ENCODE measurements at regions not wholly inside any gene's neighbourhood (a gene's known extent, or its start where the extent isn't known, plus 50 kb on each side); places are given as distances from the start of the nearest gene placed in this dataset.

DNA sequence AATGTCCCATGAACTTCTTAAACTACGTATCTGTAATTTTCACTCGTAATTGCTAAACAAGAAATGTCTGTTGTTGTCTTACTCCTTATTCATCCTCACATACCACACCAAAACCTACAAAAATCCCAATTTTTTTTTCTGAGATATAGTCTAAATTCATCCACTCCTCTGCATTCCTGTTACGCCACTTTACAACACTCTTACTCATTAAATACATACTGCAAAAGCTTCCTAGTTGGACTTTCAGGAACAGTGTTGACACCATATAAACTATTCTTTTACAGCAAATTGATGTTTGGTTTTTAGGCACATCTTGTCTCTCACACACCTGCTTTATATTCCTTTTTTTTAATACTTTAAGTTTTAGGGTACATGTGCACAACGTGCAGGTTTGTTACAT lies 934.9 kb upstream of the CADM2 start:
- Histone ChIP-seq H3K4me3 (no peak overlapping the region), H3K27me3 (no peaks in the 10 kb centered on the region), H3K9ac (no peak overlapping the region), H4K20me1 (no peaks in the 10 kb centered on the region), H3K36me3 (no peaks in the 10 kb centered on the region), H3K4me2 (no peak overlapping the region), H3K4me1 (no peaks in the 10 kb centered on the region), H3K27ac (no peak overlapping the region), H3K9me3 (replicated peaks in 1 of 11) (no peaks in the 10 kb centered on the region)
- no peak for TF ChIP-seq Cebpa-rat (IDR thresholded peaks at IDR 0.05)

DNA sequence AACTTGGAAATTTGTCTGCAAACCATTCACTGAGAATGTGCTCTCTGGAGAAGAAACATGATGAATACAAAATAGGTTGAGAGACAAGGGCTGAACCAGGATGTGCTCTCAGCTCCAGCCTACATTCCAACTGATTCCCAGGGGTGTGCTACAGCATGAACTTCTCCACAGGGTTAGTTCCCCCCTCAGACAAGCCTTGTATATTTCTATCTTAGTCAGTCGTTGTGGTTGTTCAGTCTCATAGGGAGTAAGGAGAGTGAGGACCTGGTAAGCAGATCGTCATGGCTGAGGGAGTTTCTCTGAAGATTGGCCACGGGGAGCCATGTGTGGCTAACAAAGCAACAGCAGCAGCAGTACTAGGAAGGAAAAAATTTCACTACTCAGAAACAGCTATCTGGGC lies 919.7 kb upstream of the CADM2 start:
- peak overlapping the region in 7 of 11 experiments; percentile 2 to 57 (median 36); a peak in 12 of 22 replicates for H3K4me2 ChIP-seq
- H3K27me3 ChIP-seq = no peaks in the 10 kb centered on the region
- H3K4me3 ChIP-seq = no peak overlapping the region
- H4K20me1 ChIP-seq = no peaks in the 10 kb centered on the region
- no peaks in the 10 kb centered on the region for H3K36me3 ChIP-seq
- no peak overlapping the region for H3K27ac ChIP-seq
- H3K9ac ChIP-seq = no peak overlapping the region
- no peak for TF ChIP-seq Cebpa-rat (IDR thresholded peaks at IDR 0.05)
- H3K4me1 ChIP-seq = peaks cover 0 to 19% (median 10%) of the 10 kb centered on the region in 10 experiments; a peak in 13 of 20 replicates
- peaks cover 5 to 9% (median 6%) of the 10 kb centered on the region in 11 experiments for H3K9me3 ChIP-seq (replicated peaks in 1 of 11)

DNA sequence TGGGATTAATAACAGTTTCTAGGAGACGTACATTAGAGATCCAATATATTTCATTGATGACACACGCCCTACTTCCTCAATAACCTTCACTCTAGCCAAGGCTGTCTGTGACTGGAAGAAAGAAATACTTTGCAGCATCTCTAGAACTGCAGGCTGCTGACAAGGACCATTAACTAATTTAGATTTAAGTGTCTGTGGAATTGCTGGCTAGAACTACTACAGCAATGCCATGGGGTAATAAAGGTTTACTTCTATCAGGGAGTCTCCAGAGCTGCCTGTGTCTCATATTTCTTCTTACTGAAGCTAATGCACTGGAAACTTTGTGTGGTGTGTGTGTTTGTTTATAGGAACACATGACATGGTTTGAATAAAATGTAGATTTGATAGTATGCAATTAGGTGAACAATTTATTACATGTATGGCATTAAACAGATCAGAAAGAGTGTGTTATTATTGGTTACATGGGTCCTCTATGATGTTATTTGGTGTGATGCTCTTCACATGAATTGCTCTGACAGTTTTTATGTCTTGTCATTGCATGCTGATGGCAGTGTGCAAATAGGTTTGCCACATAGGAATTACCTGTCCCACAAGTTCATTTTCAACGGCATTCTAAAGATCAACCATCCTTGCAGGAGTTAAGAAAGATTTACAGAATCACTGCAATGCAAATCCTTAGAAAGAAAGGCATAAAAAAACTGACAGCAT lies 916.2 kb upstream of the CADM2 start:
- no peaks in the 10 kb centered on the region for H3K27me3 ChIP-seq
- TF ChIP-seq Cebpa-rat (IDR thresholded peaks at IDR 0.05) = no peak
- H3K9me3 ChIP-seq (replicated peaks in 1 of 11) = no peaks in the 10 kb centered on the region
- H3K4me1 ChIP-seq = peaks cover 0 to 12% (median 10%) of the 10 kb centered on the region in 10 experiments; a peak in 13 of 20 replicates
- no peak overlapping the region for H3K4me2 ChIP-seq
- H3K36me3 ChIP-seq = no peaks in the 10 kb centered on the region
- no peaks in the 10 kb centered on the region for H4K20me1 ChIP-seq
- no peak overlapping the region for H3K9ac ChIP-seq
- no peak overlapping the region for H3K27ac ChIP-seq
- H3K4me3 ChIP-seq = no peak overlapping the region

DNA sequence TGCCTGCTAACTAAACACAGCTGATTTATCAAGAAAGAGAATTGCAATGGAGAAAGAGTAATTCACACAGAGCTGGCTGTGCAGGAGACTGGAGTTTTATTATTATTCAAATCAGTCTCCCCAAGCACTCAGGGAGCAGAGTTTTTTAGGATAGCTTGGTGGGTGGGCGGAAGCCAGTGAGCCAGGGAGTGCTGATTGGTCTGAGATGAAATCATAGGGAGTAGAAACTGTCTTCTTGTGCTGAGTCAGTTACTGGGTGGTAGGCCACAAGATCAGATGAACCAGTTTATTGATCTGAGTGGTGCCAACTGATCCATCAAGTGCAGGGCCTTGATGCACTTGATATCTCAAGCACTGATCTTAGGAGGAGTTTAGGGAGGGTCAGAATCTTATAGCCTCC lies 891.9 kb upstream of the CADM2 start:
- Histone ChIP-seq H3K4me2 (no peak overlapping the region), H3K36me3 (no peaks in the 10 kb centered on the region), H3K27ac (no peak overlapping the region), H3K27me3 (no peaks in the 10 kb centered on the region), H3K9ac (no peak overlapping the region), H4K20me1 (no peaks in the 10 kb centered on the region), H3K4me3 (no peak overlapping the region), H3K9me3 (replicated peaks in 1 of 11) (no peaks in the 10 kb centered on the region), H3K4me1 (no peaks in the 10 kb centered on the region)
- no peak for TF ChIP-seq Cebpa-rat (IDR thresholded peaks at IDR 0.05)

DNA sequence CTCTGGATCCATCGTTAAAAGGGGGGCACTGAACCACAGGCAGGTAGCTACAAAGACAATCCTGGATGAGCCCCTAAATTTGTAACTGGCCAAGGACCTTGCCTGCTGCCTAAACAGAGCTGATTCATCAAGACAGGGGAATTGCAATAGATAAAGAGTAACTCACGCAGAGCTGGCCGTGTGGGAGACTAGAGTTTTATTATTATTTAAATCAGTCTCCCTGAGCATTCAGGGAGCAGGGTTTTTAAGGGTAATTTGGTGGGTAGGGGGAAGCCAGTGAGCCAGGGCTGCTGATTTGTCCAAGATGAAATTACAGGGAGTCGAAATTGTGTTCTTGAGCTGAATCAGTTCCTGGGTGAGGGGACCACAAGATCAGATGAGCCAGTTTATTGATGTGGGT lies 885.1 kb upstream of the CADM2 start:
- no peak for TF ChIP-seq Cebpa-rat (IDR thresholded peaks at IDR 0.05)
- Histone ChIP-seq H3K27me3 (no peaks in the 10 kb centered on the region), H4K20me1 (no peaks in the 10 kb centered on the region), H3K4me3 (no peak overlapping the region), H3K4me2 (no peak overlapping the region), H3K27ac (no peak overlapping the region), H3K9ac (no peak overlapping the region), H3K4me1 (no peaks in the 10 kb centered on the region), H3K9me3 (replicated peaks in 1 of 11) (no peaks in the 10 kb centered on the region), H3K36me3 (no peaks in the 10 kb centered on the region)

DNA sequence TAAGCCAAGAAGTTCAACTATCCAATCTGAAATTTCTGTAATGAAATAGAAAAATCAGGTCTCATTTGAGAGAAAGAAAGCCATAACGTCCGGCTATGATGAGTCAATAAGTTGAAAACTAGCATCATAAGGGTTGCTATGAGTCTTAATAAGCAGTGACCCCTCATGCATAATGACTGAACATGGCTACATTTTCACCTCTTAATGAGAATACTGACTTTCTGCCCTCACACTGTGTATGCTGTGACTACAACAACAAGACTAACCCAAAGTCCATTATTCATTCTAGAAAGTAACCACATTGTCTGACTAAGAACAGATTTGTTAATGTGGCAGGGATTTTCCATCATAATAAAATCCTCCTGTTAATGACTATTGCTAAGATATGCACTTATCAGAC lies 884.0 kb upstream of the CADM2 start:
- no peaks in the 10 kb centered on the region for H3K4me1 ChIP-seq
- H3K4me3 ChIP-seq = no peak overlapping the region
- no peaks in the 10 kb centered on the region for H4K20me1 ChIP-seq
- no peaks in the 10 kb centered on the region for H3K9me3 ChIP-seq (replicated peaks in 1 of 11)
- H3K36me3 ChIP-seq = no peaks in the 10 kb centered on the region
- no peak overlapping the region for H3K27ac ChIP-seq
- no peak overlapping the region for H3K9ac ChIP-seq
- no peak overlapping the region for H3K4me2 ChIP-seq
- no peak for TF ChIP-seq Cebpa-rat (IDR thresholded peaks at IDR 0.05)
- H3K27me3 ChIP-seq = no peaks in the 10 kb centered on the region

DNA sequence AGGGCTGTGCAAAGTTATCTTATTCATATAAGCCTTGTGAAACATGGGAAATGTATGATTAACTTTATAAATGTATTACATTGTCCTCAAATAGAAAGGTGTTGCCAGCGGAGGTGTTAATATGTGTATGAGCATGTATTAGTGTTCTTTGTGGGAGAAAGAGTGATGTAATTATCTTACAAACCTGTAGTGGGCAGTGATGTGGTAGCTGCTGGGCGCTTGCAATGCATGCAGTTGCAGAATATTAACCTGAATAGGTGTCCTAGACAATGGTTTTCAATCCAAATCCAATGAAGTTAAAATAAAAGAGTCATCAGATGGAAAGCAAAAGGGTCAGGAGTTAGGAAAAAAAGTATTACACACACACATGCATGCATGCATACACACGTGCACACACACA lies 881.3 kb upstream of the CADM2 start:
- Histone ChIP-seq H3K4me2 (no peak overlapping the region), H3K9me3 (replicated peaks in 1 of 11) (no peaks in the 10 kb centered on the region), H3K9ac (no peak overlapping the region), H4K20me1 (no peaks in the 10 kb centered on the region), H3K4me1 (no peaks in the 10 kb centered on the region), H3K27ac (no peak overlapping the region), H3K4me3 (no peak overlapping the region), H3K27me3 (no peaks in the 10 kb centered on the region), H3K36me3 (no peaks in the 10 kb centered on the region)
- TF ChIP-seq Cebpa-rat (IDR thresholded peaks at IDR 0.05) = no peak

DNA sequence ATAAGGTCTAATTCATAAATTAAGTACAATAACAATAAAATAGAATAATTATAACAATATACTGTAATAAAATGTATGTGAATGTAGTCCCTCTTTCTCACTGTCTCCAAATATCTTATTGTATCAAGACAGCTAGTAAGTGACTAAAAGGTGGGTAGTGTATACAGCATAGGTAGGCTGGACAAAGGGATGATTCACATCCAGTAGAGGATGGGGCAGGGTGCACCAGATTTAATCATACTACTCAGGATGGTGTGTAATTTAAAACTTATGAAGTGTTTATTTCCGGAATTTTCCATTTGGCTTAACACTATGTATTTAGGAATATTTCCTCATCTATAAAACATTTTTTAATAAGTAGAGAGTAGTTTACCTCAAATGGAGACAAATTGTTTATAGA lies 876.1 kb upstream of the CADM2 start:
- Histone ChIP-seq H3K4me1 (peaks cover 0 to 11% (median 0%) of the 10 kb centered on the region in 10 experiments; a peak in 1 of 20 replicates), H3K27ac (no peak overlapping the region), H3K9me3 (replicated peaks in 1 of 11) (peaks cover 0 to 10% (median 5%) of the 10 kb centered on the region in 11 experiments; a peak in 7 of 22 replicates), H3K36me3 (no peaks in the 10 kb centered on the region), H3K27me3 (no peaks in the 10 kb centered on the region), H3K4me3 (no peak overlapping the region), H3K9ac (no peak overlapping the region), H3K4me2 (no peak overlapping the region), H4K20me1 (no peaks in the 10 kb centered on the region)
- TF ChIP-seq Cebpa-rat (IDR thresholded peaks at IDR 0.05) = no peak

DNA sequence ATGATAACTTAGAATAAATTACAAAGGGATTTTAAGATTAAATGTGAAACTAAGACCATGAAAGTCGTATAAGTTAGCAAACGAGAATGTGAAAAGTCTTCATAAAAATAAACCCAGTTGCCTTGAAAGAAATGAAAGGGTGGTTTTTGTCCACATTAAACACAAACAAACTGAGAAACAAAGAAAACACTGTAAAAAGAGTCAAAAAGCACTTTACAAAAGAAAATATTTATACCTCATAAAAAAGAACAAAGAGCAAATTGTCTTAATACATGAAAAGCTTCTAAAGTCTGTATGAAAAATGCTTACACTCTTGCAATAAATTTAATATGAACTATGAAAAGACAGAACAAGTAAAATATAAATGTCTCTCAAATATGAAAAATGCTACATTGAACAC lies 865.9 kb upstream of the CADM2 start:
- no peak overlapping the region for H3K27ac ChIP-seq
- no peak for TF ChIP-seq Cebpa-rat (IDR thresholded peaks at IDR 0.05)
- H3K4me1 ChIP-seq = no peaks in the 10 kb centered on the region
- no peaks in the 10 kb centered on the region for H3K36me3 ChIP-seq
- H4K20me1 ChIP-seq = no peaks in the 10 kb centered on the region
- no peaks in the 10 kb centered on the region for H3K27me3 ChIP-seq
- H3K4me2 ChIP-seq = no peak overlapping the region
- no peak overlapping the region for H3K9ac ChIP-seq
- H3K4me3 ChIP-seq = no peak overlapping the region
- no peaks in the 10 kb centered on the region for H3K9me3 ChIP-seq (replicated peaks in 1 of 11)

DNA sequence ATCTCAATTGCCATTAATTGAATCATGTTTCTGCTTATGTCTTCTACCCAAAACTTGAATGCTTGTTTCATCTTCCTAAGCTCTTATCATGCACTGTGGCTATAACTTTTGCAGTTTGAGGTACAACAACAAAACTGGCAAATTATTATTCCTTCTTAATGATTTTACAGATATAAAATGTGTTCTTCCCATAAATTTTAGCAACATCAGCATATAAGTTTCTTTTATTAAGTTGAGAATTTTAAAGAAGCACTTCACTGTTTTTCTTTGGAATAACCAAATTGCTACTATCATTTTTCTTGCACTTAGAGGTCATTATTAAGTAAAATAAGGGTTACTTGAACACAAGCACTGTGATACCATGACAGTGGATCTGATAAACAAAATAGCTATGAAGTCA lies 862.6 kb upstream of the CADM2 start:
- H3K4me1 ChIP-seq = no peaks in the 10 kb centered on the region
- no peak overlapping the region for H3K9ac ChIP-seq
- no peaks in the 10 kb centered on the region for H3K9me3 ChIP-seq (replicated peaks in 1 of 11)
- H3K27ac ChIP-seq = no peak overlapping the region
- H3K36me3 ChIP-seq = no peaks in the 10 kb centered on the region
- H4K20me1 ChIP-seq = no peaks in the 10 kb centered on the region
- H3K27me3 ChIP-seq = no peaks in the 10 kb centered on the region
- H3K4me2 ChIP-seq = no peak overlapping the region
- no peak overlapping the region for H3K4me3 ChIP-seq
- no peak for TF ChIP-seq Cebpa-rat (IDR thresholded peaks at IDR 0.05)

Data from BLaER1 treated with 17β-estradiol and CSF1 and Interleukin-3, amounts not matched to agents 10 nM and 100 nM (cell line).